ENCODE measurements at regions not wholly inside any gene's neighbourhood (a gene's known extent, or its start where the extent isn't known, plus 50 kb on each side); places are given as distances from the start of the nearest gene placed in this dataset.
"Not testable (repeated sequence)": the region's sequence is repeated elsewhere in the genome, so short reads cannot be mapped to it uniquely, and the experiment has no call there.

DNA sequence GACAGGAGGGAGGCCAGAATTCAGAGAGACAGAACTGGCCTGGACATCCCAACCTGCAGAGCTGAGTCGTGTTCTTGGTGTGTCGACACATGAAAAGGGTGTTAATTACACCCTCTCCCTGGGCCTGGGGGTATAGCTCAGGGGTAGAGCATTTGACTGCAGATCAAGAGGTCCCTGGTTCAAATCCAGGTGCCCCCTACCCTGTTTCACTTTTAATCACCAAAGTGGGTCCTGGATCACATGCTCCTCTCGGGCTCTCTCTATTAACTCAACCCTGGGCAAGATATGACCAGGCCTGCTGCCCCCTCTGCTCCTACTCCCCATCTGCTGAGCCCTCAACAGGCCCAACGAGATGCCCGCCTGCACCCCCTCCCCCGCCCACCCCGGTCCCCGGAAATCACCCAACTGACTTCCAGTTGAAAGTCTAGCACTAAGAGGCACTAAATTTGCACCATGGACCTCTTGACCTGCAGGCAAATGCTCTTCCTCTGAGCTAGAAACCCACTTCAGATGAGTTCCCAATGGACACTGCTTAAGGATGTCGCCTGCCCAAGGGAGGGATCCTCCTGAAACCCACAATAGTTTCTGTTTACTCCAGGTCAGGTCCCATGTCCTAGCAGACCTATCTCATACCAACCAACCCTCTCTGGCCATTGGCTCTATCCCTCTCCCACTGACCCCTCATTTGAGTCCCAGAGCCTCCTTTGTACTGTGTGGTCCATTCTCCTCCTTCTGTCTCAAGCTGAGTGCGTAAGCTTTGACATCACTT, 137.6 kb downstream of the ZNF467 start:
- Mint-ChIP-seq H3K4me1 (ENCODE audit: low read depth) (no peaks in the 10 kb centered on the region), H3K27me3 (peaks cover 4% of the 10 kb centered on the region), H3K9me3 (no peaks in the 10 kb centered on the region), H3K4me3 (no peak overlapping the region), H3K36me3 (ENCODE audit: low read depth) (no peaks in the 10 kb centered on the region), H3K27ac (no peak overlapping the region)
- intact Hi-C loops (cut with micrococcal nuclease) = no loop called here

DNA sequence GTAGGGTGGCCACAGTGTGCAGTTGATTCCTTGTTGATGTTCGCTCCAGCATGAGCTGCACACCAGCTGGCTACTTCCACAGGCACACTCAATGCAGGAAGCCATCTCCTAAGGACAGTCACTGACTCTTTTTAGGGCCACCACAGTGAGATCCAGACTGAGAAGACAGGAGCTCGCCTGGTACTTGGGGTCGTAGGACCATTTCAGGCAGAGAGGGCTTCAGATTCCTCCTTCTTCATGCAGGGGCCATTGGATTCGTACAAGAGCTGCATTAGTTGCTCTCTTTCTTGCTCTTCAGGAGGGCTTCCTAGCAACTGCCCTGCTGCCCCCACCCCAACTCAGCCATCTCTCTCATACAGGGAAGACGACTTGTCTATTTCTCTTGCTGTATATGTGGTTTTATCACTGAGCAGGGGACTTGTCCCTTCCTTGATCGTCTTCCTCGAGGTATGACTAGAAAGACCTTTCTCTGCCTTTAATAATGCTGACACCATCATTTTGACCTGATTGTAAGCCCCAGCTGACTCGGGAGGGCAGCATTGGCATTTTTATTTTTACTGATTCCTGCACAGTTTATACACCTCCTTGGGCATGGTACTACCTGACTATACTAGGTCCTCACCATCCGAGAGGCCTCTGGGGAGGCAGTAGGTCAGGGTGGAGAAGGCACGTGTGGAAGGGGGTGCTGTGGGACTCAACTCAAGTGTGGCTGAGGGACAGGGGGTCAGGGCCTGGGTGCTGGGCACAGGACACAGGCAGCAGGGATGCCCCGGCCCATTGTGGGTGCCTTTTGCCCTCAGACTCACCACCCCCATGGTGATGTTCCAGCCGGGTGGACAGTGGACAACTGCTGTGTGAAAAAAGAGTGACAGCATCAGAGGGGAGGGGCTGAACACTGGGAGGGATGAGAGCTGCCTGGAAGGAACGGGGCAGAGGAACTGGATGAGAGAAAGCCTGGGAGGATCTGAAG, 136.7 kb upstream of the ZNF746 start:
- no peak overlapping the region for H3K27ac Mint-ChIP-seq
- H3K4me3 Mint-ChIP-seq = no peak overlapping the region
- H3K27me3 Mint-ChIP-seq = peaks cover 4% of the 10 kb centered on the region
- H3K36me3 Mint-ChIP-seq (ENCODE audit: low read depth) = no peaks in the 10 kb centered on the region
- H3K4me1 Mint-ChIP-seq (ENCODE audit: low read depth) = no peaks in the 10 kb centered on the region
- intact Hi-C loops (cut with micrococcal nuclease) = no loop called here
- no peaks in the 10 kb centered on the region for H3K9me3 Mint-ChIP-seq

- H3K27ac Mint-ChIP-seq; H3K27me3 Mint-ChIP-seq; H3K4me1 Mint-ChIP-seq (ENCODE audit: low read depth); H3K9me3 Mint-ChIP-seq; H3K4me3 Mint-ChIP-seq; intact Hi-C loops (cut with micrococcal nuclease): not testable (repeated sequence)
- H3K36me3 Mint-ChIP-seq (ENCODE audit: low read depth) = peaks cover 13% of the 10 kb centered on the region
Observed at GRCh38 chr7:149628361-149629149, 130.9 kb upstream of the ZNF746 start.

DNA sequence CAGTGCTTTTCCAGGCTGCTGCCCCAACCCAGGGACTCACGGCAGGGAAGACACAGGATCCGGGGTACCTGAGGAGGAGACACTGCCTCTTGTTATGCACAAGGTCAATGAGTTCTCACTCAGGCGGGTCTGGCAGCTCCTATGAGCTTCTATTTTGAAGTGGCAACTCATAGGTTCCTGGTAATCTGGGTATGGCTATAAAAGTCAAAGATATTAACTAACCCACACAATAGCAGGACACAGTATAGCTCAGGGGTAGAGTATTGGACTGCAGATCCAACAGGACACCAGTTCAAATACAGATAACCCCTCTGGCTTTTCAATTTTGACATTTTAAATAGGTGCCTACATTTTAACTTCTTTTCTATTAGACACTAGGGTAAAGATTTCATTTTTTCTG, 130.3 kb upstream of the ZNF746 start:
- intact Hi-C loops (cut with micrococcal nuclease) = no loop called here
- Mint-ChIP-seq H3K4me3 (no peak overlapping the region), H3K4me1 (ENCODE audit: low read depth) (peaks cover 16% of the 10 kb centered on the region), H3K9me3 (no peaks in the 10 kb centered on the region), H3K27me3 (peaks cover 2% of the 10 kb centered on the region), H3K27ac (no peak overlapping the region), H3K36me3 (ENCODE audit: low read depth) (peaks cover 16% of the 10 kb centered on the region)

- Mint-ChIP-seq H3K27ac (no peak overlapping the region), H3K4me3 (no peak overlapping the region), H3K9me3 (no peaks in the 10 kb centered on the region), H3K36me3 (ENCODE audit: low read depth) (peaks cover 16% of the 10 kb centered on the region), H3K27me3 (peaks cover 2% of the 10 kb centered on the region), H3K4me1 (ENCODE audit: low read depth) (peaks cover 25% of the 10 kb centered on the region)
- intact Hi-C loops (cut with micrococcal nuclease) = no loop called here
Observed at GRCh38 chr7:149626972-149627371, 129.4 kb upstream of the ZNF746 start.

DNA sequence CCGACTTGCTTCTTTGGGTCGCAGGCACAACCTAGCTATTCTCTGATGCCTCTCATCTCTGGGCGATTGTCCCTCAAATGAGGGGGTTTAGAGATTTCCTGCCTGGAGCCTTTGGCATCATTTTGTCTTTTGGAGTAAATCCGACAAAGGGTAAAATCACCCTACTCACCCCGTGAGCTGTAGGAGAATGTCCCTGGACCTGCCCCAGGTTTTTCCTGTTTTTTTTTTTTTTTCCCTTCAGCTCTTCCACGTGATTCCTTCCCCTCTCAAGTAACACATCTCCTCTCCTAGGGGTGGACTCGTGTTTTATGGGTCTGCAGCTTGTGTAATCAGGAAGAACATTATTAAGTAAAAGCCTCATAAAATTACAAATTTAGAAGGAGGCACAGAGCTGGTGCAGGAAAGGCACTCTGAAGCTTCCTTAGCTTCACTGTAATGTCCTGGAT, 128.4 kb upstream of the ZNF746 start:
- peaks cover 2% of the 10 kb centered on the region for H3K27me3 Mint-ChIP-seq
- H3K27ac Mint-ChIP-seq = no peak overlapping the region
- H3K4me3 Mint-ChIP-seq = no peak overlapping the region
- intact Hi-C loops (cut with micrococcal nuclease) = loop anchor here (2.0 kb wide), 3 partner anchors 131 to 363 kb away; partner anchors contain the start of gene ZNF783
- peaks cover 24% of the 10 kb centered on the region for H3K36me3 Mint-ChIP-seq (ENCODE audit: low read depth)
- H3K9me3 Mint-ChIP-seq = no peaks in the 10 kb centered on the region
- peaks cover 35% of the 10 kb centered on the region for H3K4me1 Mint-ChIP-seq (ENCODE audit: low read depth)

GRCh38 chr7:149625340-149625946, 127.8 kb upstream of the ZNF746 start:
- Mint-ChIP-seq H3K27ac (no peak overlapping the region), H3K27me3 (peaks cover 2% of the 10 kb centered on the region)

DNA sequence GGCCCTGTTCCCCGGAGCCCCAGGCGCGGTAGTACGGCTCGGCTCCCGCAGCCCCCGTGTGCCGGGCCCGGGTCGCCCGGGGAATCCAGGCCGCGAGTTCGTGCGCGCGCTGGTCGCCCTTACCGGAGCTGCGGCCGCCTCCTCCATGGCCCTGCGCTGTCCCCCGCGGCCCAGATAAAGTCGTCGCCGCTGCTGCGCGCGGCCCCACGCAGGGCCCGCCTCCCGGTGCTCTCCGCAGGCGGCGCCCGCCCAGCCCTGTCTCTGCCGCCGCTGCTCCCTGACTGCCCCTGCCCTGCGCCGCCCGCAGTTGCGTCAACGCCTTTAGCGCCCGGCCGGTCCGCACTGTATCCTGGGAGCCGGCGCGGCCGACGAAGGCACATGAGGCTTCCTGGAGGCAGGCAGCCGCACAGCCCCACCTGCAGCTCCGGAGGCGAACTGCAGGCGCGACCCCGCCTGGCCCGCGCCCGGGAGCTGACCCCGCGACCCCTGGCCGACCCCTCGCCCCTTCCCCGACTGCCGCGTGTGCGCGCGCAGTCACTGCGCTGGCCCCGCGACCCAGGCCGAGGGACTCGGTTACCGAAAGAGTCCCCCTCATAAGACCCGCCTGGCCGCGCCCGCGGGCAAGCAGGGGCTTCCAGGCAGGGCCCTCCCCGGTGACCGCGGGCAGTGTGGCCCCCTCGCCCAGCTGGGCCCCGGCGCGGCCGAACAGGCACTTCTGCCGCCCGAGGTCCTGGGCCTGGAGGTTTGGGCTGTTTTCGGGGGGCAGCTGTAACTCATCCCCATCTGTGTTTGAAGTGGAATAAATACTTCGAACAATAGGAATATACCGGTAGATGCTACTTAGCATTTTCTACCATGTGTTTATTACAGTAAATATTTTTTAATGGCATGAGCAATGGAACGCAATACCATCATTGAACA, 127.1 kb upstream of the ZNF746 start:
- Mint-ChIP-seq H3K36me3 (ENCODE audit: low read depth) (peaks cover 37% of the 10 kb centered on the region), H3K27me3 (peaks cover 2% of the 10 kb centered on the region), H3K9me3 (no peaks in the 10 kb centered on the region), H3K4me1 (ENCODE audit: low read depth) (peaks cover 37% of the 10 kb centered on the region), H3K27ac (peak overlapping the region; percentile 93), H3K4me3 (peak overlapping the region; percentile 95)
- intact Hi-C loops (cut with micrococcal nuclease) = loop anchor here (2.0 kb wide), 3 partner anchors 130 to 362 kb away; partner anchors contain the start of gene ZNF783

More at GRCh38 chr7:149625340-149625946, 127.8 kb upstream of the ZNF746 start:
- intact Hi-C loops (cut with micrococcal nuclease) = loop anchor here (2.0 kb wide), 3 partner anchors 131 to 363 kb away; partner anchors contain the start of gene ZNF783
- peaks cover 37% of the 10 kb centered on the region for H3K4me1 Mint-ChIP-seq (ENCODE audit: low read depth)
- no peaks in the 10 kb centered on the region for H3K9me3 Mint-ChIP-seq
- peak overlapping the region; percentile 95 for H3K4me3 Mint-ChIP-seq
- peaks cover 29% of the 10 kb centered on the region for H3K36me3 Mint-ChIP-seq (ENCODE audit: low read depth)

GRCh38 chr7:149624006-149624405, 126.4 kb upstream of the ZNF746 start:
- Mint-ChIP-seq H3K27me3 (peaks cover 2% of the 10 kb centered on the region), H3K9me3 (no peaks in the 10 kb centered on the region), H3K27ac (peak overlapping the region; percentile 93), H3K4me3 (peak overlapping the region; percentile 95), H3K36me3 (ENCODE audit: low read depth) (peaks cover 44% of the 10 kb centered on the region), H3K4me1 (ENCODE audit: low read depth) (peaks cover 37% of the 10 kb centered on the region)
- intact Hi-C loops (cut with micrococcal nuclease) = loop anchor here (2.0 kb wide), 3 partner anchors 129 to 361 kb away; partner anchors contain the start of gene ZNF783

DNA sequence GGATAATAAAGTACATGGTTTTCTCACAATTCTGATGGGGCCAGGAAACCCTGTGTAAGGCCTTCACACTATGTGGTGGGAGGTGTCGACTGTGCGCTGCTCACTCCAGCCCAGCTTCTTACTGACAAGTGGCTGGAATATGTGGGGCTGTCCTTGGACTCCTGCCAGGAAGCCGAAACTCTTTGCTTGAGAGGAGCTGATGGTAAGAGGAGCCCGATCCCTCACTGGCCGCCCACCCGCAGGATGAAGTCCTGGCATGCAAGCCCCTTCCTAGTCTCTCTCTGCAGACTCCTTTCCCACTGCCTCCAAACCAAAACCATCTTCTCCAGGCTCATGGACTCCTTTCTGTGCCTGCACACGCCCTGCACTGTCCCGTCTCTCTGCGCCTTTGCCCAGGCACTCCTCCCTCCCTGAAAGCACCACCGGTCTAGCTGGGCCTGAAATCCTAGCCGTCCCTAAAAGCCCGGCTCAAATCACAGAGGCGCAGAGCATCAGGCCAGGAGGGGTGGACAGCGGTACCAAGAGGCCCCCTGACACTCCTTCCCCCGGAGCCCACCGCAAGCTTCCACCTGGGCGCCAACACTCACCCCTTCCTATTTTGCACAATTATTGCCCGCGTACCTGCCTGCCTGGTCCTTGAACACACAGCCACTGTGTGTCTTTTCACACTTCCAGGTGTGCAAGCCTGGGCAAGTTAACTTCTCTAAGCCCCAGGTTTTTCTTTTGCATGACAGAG, 125.8 kb upstream of the ZNF746 start:
- intact Hi-C loops (cut with micrococcal nuclease); H3K9me3 Mint-ChIP-seq; H3K27me3 Mint-ChIP-seq: not testable (repeated sequence)
- H3K27ac Mint-ChIP-seq = peak overlapping the region; percentile 93
- peaks cover 37% of the 10 kb centered on the region for H3K4me1 Mint-ChIP-seq (ENCODE audit: low read depth)
- H3K36me3 Mint-ChIP-seq (ENCODE audit: low read depth) = peaks cover 49% of the 10 kb centered on the region
- H3K4me3 Mint-ChIP-seq = peak overlapping the region; percentile 95

GRCh38 chr7:149622444-149623210, 125.0 kb upstream of the ZNF746 start:
- peaks cover 57% of the 10 kb centered on the region for H3K36me3 Mint-ChIP-seq (ENCODE audit: low read depth)
- peaks cover 37% of the 10 kb centered on the region for H3K4me1 Mint-ChIP-seq (ENCODE audit: low read depth)
- H3K27ac Mint-ChIP-seq = peak overlapping the region; percentile 93
- intact Hi-C loops (cut with micrococcal nuclease) = no loop called here
- peak overlapping the region; percentile 95 for H3K4me3 Mint-ChIP-seq
- H3K27me3 Mint-ChIP-seq = peaks cover 1% of the 10 kb centered on the region
- H3K9me3 Mint-ChIP-seq = no peaks in the 10 kb centered on the region
